ENCODE measurements at regions not wholly inside any gene's neighbourhood (a gene's known extent, or its start where the extent isn't known, plus 50 kb on each side); places are given as distances from the start of the nearest gene placed in this dataset.

DNA sequence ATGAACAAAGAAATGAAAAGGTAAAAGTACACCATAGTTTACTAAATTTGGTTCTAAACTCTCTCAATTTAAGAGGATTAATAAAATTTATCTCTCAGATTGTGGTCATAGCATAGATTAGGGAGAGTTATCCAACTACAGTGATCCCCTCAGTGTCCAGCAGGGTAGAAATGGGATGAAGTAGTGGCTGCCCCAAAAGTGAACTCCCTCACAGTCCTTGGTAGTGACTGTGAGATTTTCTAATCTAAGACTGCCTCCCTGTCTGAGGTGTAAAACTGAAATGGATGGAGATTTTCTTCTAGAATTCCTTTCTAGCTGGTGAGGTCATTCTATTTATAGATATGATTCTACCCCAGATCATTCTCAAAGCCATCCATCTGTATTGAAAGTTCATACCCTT is 455.5 kb downstream of the ACTL7B start:
- no peak for TF ChIP-seq YY1 (IDR thresholded peaks at IDR 0.05; ENCODE audit: insufficient read depth, insufficient read length)
- no peak for TF ChIP-seq ZNF274 (IDR thresholded peaks at IDR 0.05; ENCODE audit: low read depth, low read length)
- TF ChIP-seq SUZ12 (IDR thresholded peaks at IDR 0.05; ENCODE audit: extremely low read depth, insufficient read depth, insufficient read length): no peak

Measured in NT2/D1 (cell line).